GM18861 (cell line): ENCODE measurements at regions not wholly inside any gene's neighbourhood (a gene's known extent, or its start where the extent isn't known, plus 50 kb on each side); places are given as distances from the start of the nearest gene placed in this dataset.
A peak's percentile ranks its signal among the peaks of the same experiment; 100 is the strongest.
"Not testable (repeated sequence)": the region's sequence is repeated elsewhere in the genome, so short reads cannot be mapped to it uniquely, and the experiment has no call there.

Experiments
- ATAC-seq: cut with Tn5 transposase; IDR thresholded peaks from one replicate; pipeline ENCODE4 v1.9.1; 2021; ENCODE audit not compliant: unreplicated experiment

DNA sequence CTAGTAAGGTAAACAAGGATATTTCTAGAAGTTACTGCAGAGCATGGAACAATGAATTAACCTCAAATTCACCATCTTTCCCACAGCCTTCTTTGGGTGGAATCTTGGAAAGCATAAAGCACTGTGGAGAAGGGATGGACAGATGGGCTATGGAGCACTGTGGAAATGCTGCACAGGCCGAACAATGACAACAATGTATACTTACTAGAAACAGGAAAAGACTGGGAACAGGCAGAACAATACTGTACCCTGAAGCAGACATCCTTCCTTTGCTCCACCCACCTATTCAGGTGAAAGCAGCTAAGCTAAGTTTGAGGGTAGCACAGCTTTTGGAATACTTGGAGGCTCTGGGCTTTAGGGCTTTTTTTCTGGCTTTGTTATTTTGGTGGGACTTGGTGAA is 250.6 kb upstream of the KLF8 start:
- ATAC-seq: no peak

DNA sequence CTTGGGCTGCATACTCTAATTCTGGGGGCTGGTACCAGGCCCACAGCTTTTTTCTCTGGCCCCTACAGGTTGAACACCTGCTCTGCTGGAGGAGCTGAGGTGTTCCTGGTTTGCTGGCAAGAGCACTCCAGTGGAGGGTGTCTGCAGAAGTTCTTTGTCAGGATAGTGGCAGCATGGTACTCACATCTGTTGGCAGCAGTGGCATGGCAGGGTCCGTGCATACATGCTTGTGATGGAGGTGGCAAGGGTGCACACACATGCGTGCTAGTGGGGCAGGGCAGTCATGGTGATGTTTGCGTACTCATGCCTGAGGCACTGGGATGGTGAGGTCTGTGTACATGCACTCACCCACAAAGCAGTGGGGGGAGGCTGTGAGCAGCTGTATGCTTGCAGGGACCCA is 235.5 kb upstream of the KLF8 start:
- ATAC-seq: no peak

DNA sequence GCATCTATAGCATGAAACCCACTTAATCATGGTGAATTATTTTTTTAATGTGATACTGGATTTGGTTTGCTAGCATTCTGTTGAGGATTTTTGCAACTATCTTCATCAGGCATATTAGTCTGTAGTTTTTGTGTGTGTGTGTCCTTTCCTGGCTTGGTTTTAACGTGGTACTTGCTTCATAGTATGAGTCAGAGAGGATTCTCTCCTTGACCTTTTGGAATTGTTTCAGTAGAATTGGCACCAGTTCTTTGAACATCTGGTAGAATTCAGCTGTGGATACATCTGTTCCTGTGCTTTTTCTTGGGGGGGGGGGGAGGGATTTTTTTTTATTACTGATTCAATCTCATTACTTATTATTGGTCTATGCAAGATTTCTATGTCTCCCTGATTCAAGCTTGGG is 232.0 kb upstream of the KLF8 start:
- ATAC-seq: no peak

DNA sequence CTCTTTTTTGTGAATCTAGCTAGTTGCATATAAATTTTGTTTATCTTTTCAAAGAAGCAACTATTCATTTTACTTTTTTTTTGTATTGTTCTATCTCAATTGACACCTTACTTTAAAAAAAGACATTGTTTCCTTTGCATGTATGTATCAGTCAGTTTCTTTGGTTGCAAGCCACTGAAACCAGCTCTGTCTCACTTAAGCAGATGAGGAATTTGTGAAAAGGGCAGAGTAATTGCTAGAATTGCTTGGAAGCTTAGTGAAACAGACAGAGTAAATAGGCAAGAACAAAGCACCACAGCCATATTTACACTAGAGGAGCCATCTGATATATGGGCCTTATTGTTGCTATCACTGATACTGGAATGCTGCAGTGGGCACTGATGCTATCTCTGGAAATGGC is 231.4 kb upstream of the KLF8 start:
- ATAC-seq: no peak

DNA sequence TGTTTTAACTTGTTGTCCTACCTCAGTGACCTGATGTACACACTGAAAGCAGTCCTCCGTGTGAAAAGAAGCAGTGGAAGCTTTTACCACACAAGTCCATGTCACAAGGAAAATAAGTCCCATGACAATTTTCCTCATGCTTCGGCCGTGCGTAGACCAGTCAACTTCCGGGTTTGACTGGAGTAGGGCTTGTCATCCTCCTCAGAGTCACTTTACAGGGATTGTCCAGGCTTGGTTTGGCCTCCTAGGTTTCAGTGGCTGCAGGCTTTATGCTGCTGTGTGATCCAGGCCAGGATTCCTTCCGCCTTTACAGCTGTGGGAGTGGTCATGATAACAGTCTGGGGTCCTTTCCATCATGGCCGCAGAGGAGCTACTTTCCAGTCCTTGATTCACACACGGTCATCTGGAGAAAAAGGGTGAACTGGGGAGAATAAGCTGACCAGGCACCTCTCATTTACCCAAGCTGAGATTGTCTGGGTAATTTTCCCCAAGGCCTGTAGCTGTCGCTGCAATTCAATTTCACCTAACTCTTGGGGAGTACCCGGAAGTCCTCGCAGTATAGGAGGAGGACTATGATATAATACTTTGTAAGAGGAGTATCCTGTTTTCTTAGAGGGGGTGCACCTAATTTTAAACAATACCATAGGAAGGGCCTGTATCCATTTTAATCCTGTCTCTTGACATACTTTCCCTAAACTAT is 206.1 kb upstream of the KLF8 start:
- ATAC-seq: no peak

DNA sequence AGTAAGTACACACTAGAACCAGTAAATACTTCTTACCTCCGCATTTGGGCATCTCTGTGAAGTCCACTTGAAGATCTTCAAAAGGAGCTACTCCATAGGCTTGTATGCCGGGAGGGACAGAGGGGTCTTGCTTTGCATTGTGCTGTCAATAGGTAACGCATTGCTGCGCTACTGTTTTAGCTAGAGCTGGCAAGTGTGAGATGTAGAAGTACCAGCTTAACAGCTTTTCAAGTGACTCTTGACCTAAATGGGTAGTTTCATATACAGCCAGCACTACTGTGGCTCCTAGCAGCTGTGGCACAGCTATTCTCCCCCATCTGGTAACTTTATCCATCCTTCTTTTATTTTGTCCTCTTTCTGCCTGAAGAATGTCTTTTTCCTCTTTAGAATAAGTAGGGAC is 205.3 kb upstream of the KLF8 start:
- ATAC-seq: no peak

DNA sequence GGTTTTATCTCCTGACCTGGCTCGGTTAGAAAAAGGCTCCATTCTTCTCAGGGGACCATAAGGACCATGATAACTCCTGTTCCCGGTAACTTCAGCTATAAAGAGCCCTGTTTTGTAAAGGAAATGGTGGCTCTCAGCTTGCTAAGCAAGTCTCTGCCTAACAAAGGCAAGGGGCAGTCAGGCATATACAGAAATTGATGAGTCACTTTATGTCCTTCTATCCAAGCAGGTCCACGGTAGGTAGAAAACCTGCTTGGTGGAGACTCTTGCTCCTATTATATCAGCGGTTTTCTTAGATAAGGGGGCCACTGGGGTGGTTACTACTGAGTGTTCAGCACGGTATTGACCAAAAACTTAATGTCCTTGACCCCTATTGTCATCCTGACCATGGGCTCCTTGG is 203.0 kb upstream of the KLF8 start:
- no peak for ATAC-seq

DNA sequence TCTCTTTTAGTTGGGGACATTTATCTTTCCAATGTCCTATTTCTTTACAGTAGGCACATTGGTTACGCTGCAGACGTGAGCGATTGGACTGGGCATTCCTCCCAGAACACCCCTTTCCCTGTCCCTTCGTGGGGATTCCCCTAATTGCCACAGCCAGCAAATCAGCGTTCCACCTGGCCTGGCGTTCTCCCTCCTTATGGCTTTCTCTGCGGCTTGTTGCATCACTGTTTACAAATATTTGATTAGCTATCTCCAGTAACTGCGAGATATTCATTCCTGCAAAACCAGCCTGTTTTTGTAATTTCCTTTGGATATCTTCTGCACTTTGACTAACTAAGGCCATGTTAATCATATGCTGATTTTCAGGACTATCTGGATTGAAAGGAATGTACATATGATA is 202.5 kb upstream of the KLF8 start:
- ATAC-seq: no peak

DNA sequence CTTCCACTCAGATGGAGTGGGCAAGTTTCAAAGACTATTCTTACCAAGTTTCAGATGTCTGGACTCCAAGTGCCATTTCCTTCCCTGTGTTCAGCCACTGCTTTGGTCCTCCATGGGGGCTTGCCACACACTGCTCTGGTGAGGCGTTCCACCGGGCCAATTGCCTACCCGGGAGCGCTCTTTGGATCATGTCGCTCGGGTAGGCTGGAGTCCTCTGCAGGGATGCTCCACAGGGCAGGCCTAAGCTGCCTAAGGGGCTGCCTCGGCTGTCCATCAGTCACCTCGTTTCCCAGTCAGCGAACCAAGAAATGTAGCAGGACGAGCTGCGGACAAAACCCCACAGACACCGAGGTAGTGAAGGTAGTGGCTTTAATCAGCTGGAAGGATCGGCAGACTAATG is 200.7 kb upstream of the KLF8 start:
- ATAC-seq: no peak

DNA sequence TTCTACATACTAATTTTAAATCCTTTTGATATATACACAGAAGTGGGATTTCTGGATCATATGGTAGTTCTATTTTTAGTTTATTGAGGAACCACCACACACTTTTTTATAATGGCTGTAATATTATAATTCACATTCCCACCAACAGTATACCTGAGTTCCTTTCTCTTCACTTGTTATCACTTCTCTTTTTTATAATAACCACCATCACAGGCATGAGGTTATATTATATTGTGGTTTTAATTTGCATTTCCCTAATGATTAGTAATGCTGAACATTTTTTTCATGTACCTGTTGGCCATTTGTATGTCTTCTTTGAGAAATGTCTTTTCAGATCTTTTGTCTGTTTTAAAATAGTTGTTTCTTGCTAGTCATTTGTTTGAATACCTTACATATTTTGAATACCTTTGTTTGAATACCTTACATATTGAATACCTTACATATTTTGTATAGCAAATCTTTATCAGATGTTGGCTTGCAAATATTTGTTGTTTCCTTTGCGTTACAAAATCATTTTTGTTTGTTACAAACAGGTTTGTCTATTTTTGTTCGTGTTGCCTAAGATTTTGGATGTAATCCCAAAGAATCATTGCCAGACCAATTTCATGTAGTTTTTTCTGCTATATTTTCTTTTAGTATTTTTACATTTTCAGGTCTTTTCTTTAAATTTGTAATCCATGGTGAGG is 198.5 kb upstream of the KLF8 start:
- ATAC-seq: no peak

DNA sequence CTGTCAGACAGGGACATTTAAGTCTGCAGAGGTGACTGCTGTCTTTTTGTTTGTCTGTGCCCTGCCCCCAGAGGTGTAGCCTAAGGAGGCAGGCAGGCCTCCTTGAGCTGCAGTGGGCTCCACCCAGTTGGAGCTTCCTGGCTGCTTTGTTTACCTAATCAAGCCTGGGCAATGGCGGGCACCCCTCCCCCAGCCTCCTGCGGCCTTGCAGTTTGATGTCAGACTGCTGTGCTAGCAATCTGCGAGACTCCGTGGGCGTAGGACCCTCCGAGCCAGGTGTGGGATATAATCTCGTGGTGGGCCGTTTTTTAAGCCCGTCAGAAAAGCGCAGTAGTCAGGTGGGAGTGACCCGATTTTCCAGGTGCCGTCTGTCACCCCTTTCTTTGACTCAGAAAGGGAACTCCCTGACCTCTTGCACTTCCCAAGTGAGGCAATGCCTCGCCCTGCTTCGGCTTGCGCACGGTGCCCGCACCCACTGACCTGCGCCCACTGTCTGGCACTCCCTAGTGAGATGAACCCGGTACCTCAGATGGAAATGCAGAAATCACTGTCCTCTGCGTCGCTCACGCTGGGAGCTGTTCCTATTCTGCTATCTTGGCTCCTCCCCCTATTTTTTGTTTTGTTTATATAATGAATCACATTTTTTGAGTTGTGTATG is 179.4 kb upstream of the KLF8 start:
- ATAC-seq: not testable (repeated sequence)

DNA sequence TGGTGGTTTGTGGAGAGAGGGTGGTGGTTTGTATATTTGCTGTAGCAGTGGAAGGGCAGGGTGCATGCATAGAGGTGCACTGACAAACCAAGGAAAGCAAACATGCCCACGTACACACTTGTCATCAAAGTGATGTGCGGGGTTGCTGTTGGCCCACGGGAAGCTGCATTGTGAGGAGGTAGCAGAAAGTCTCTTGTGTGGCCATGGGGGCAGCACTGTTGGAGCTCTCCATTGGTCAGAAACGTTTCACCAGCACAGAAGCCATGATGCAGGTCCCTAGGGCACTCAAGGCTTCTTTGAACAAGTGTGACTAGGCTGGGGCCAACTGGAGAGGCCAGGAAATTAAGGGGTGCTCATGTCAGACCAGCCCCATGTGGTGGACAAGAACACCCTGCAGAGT is 174.8 kb upstream of the KLF8 start:
- no peak for ATAC-seq

DNA sequence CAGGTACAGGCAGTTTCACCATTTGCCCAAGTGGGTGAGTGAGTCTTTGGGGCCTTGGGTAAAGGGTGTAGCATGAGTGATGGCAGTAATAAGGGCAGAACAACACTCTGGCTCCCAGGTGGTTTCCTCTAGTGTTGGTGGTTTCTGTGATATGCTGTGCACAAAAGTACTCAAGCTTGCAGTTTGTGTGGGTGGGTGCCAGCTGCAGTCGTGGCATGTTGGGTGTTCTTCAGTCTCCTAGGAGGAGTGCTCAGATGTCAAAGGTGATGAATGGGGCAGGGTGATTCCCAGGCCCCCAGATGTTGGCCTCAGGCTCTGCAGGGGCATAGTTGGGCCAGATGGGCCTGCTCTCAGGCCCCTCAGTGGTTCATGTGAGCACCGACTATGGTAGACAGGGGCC is 166.1 kb upstream of the KLF8 start:
- ATAC-seq: peak; percentile 57

DNA sequence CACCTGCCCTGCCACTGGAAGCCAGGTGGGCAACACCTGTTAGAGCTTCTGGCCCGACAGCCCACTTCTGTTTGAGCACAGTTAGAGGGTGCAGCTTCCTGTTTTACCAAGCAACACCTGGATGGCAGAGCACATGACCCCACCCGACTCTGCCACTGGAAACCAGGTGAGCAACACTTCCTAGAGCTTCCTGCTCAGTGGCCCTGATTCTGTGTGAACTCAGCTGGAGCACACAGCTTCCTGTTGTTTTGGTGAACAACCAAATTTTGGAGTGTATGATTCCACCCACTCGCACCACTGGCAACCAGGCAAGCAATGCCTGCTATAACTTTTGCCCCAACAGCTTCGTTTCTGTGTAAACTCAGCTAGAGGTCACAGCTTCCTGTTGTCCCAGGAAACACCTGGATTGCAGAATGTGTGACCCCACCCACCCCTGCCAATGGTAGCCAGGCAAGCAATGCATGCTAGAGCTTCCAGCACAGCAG is 163.8 kb upstream of the KLF8 start:
- ATAC-seq: no peak

DNA sequence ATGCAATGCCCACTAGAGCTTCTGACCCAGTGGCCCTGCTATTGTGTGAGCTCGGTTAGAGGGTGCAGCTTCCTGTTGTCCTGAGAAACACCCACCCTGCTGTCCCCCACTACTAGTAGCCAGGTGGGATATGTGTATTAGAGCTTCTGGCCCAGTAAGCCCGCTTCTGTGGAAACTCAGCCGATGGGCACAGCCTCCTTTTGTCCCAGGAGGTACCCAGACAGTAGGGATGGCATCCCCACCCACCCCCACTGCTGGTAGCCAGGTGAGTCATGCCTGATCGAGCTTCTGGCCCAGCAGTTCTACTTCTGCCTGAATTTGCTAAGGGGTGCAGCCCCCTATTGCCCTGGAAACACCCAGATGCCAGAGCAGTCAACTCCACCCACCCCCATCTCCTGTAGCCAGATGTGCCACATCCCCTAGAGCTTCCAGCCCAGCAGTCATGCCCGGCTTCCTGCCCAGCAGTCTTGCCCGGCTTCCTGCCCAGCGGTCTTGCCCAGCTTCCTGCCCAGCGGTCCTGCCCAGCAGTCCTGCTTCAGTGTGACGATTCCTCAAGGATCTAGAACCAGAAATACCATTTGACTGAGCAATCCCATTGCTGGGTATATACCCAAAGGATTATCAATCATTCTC is 162.7 kb upstream of the KLF8 start:
- no peak for ATAC-seq

DNA sequence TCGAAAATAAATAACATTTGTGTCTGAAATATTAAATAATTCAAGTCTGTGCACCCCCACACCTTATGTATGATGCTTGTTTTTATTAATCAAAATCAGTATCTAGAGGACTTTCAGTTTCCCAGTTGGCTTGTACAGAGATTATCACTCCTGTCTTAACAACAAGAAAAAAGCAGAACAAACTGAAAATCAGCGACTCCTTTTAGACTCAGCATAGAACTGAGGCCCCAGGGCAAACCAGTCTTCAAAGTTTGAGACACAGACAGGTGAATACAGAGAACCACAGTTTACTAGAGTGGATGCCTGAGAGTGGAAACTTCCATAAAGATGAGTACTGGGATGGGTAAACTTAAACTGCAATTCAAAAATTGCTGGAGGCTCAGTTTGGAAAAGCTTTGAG is 142.8 kb upstream of the KLF8 start:
- no peak for ATAC-seq

DNA sequence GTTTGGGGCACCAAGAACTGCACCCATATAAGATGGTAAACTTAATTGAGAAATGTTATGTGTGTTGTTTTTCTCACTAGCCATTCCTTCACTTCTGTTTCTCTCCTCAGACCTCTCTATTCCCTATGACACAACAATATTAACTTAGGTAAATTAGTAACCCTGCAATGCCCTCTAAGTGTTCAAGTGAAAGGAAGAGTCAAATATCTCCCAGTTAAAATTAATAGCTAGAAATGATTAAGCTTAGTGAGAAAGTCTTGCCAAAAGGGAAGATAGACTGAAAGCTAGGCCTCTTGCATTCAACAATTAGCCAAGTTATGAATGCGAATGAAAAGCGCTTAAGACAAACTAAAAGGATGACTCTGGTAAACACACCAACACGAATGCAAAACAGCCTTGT is 132.9 kb upstream of the KLF8 start:
- no peak for ATAC-seq

DNA sequence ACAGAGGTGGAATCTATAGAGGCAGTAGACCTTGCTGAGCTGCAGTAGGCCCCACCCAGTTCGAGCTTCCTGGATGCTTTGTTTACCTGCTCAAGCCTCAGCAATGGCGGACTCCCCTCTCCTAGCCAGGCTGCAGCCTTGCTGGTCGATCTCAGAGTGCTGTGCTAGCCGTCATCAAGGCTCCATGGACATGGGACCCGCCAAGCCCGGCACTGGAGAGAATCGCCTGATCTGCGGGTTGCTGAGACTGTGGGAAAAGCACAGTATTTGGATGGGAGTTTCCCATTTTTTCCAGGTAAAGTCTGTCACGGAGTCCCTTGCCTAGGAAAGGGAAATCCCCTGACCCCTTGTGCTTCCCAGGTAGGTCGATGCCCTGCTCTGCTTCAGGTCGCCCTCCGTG is 124.8 kb upstream of the KLF8 start:
- ATAC-seq: no peak

DNA sequence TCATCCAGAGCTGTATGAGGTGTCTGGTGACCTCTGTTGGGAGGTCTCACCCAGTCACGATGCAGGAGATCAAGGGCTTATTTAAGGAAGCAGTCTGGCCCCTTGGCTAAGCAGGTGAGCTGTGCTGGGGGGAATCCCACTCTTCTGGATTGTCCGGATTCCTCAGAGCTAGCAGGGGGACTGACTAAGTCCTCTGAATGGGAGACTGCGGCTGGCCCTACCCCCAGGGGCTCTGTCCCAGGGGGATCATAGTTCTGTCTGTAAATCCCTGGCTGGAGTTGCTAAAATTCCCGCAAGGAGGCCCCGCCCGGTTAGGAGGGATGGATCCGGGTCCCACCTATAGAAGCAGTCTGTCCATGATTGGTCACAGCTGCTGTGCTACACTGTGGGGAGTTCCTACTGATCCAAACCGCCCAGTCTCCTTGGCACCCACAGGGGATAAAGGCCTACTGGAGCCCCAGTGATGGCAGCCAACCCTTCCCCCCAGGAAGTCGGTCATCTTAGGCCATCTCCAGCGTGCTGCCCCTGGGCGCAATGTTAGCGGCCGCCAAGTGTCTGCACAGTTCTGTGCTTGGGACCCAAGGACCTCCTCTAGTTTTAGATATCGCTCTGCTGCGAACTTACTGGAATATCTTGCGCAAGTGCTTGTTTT is 118.2 kb upstream of the KLF8 start:
- ATAC-seq: no peak

DNA sequence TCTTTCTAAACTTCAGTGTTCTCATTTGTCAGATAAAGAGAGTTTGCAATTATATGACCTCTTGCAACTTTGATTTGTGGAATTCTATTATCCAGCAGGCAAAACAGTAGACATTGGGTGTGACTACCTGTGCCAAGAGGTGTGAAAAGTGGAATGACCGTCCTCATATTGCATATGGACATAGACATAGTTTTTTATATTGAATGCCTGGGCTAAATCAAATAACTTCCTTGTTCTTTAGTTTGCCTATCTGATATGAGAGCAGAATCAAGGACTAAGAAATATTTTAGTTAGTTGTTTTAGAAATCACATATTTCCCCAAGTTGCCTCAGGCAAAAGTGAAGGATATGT is 117.7 kb upstream of the KLF8 start:
- no peak for ATAC-seq

DNA sequence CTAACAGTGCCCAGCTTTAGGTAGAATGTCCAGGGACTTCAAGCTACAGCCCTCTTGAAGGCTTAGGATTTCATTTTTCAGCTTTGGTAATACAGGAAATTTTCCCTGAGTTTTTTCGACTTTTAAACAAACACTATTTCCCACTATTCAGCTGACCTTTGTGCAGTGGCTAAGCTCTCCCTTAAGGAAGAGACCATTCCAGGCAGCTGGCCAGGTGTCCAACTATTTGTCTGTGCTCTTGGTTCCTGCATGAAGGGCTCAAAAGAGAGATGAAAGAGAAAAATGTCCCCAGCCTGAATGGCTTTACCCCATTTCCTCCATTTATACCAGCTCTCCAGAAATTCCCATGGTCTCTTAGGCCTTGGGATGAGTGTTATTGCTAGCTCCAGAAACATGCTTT is 111.9 kb upstream of the KLF8 start:
- ATAC-seq: no peak
